ENCODE measurements at regions not wholly inside any gene's neighbourhood (a gene's known extent, or its start where the extent isn't known, plus 50 kb on each side); places are given as distances from the start of the nearest gene placed in this dataset.

GRCh38 chr6:164322533-164322932 lies 908.0 kb downstream of the QKI start:
- H3F3A ChIP-seq (ENCODE audit: insufficient read depth, low read length): no peaks in the 10 kb centered on the region
- H3K27ac ChIP-seq (ENCODE audit: low read length): no peak overlapping the region
- no peak for TF ChIP-seq EZH2phosphoT487 (IDR thresholded peaks at IDR 0.05; ENCODE audit: low read length)
- no peak for TF ChIP-seq CTCF (IDR thresholded peaks at IDR 0.05; ENCODE audit: low read length)
- TF ChIP-seq EZH2 (optimal IDR thresholded peaks at IDR 0.05; ENCODE audit: low read depth, low read length): no peak
- DNase-seq: no peak
- no peak overlapping the region for H3K4me2 ChIP-seq (ENCODE audit: low read depth, low read length)
- no peaks in the 10 kb centered on the region for H3K36me3 ChIP-seq (replicated peaks; ENCODE audit: insufficient read depth, low read length)
- H3K4me1 ChIP-seq (ENCODE audit: low read length): no peaks in the 10 kb centered on the region
- H3K79me2 ChIP-seq (ENCODE audit: low read length): no peaks in the 10 kb centered on the region
- H3K9ac ChIP-seq (ENCODE audit: low read length): no peak overlapping the region
- no peak overlapping the region for H3K4me3 ChIP-seq (ENCODE audit: low read length)
- H3K9me2 ChIP-seq (replicated peaks; ENCODE audit: insufficient read depth, low read length): no peaks in the 10 kb centered on the region
- H3K27me3 ChIP-seq (replicated peaks; ENCODE audit: insufficient read depth, low read length): no peaks in the 10 kb centered on the region
- H3K9me3 ChIP-seq (replicated peaks; ENCODE audit: insufficient read depth, low read length): no peaks in the 10 kb centered on the region
- no peaks in the 10 kb centered on the region for H4K20me1 ChIP-seq (ENCODE audit: insufficient read depth, low read length)
- H2AFZ ChIP-seq (ENCODE audit: low read length): no peak overlapping the region

GRCh38 chr6:164321297-164321696 lies 906.8 kb downstream of the QKI start:
- H3K9me3 ChIP-seq (replicated peaks; ENCODE audit: insufficient read depth, low read length): no peaks in the 10 kb centered on the region
- H4K20me1 ChIP-seq (ENCODE audit: insufficient read depth, low read length): no peaks in the 10 kb centered on the region
- H3K9me2 ChIP-seq (replicated peaks; ENCODE audit: insufficient read depth, low read length): no peaks in the 10 kb centered on the region
- no peaks in the 10 kb centered on the region for H3K4me1 ChIP-seq (ENCODE audit: low read length)
- no peak overlapping the region for H3K4me2 ChIP-seq (ENCODE audit: low read depth, low read length)
- no peak overlapping the region for H2AFZ ChIP-seq (ENCODE audit: low read length)
- H3K27me3 ChIP-seq (replicated peaks; ENCODE audit: insufficient read depth, low read length): no peaks in the 10 kb centered on the region
- no peak for TF ChIP-seq EZH2 (optimal IDR thresholded peaks at IDR 0.05; ENCODE audit: low read depth, low read length)
- no peak for TF ChIP-seq EZH2phosphoT487 (IDR thresholded peaks at IDR 0.05; ENCODE audit: low read length)
- no peak for TF ChIP-seq CTCF (IDR thresholded peaks at IDR 0.05; ENCODE audit: low read length)
- H3K4me3 ChIP-seq (ENCODE audit: low read length): no peak overlapping the region
- no peaks in the 10 kb centered on the region for H3F3A ChIP-seq (ENCODE audit: insufficient read depth, low read length)
- H3K79me2 ChIP-seq (ENCODE audit: low read length): no peaks in the 10 kb centered on the region
- H3K9ac ChIP-seq (ENCODE audit: low read length): no peak overlapping the region
- no peak for DNase-seq
- no peak overlapping the region for H3K27ac ChIP-seq (ENCODE audit: low read length)
- H3K36me3 ChIP-seq (replicated peaks; ENCODE audit: insufficient read depth, low read length): no peaks in the 10 kb centered on the region

GRCh38 chr6:164315376-164315775 lies 900.9 kb downstream of the QKI start:
- Histone ChIP-seq H3K27ac (ENCODE audit: low read length) (no peak overlapping the region), H3K79me2 (ENCODE audit: low read length) (no peaks in the 10 kb centered on the region), H3K4me1 (ENCODE audit: low read length) (no peaks in the 10 kb centered on the region), H3K4me3 (ENCODE audit: low read length) (no peak overlapping the region), H3K36me3 (replicated peaks; ENCODE audit: insufficient read depth, low read length) (no peaks in the 10 kb centered on the region), H3K27me3 (replicated peaks; ENCODE audit: insufficient read depth, low read length) (no peaks in the 10 kb centered on the region), H3K9me3 (replicated peaks; ENCODE audit: insufficient read depth, low read length) (no peaks in the 10 kb centered on the region), H3K9me2 (replicated peaks; ENCODE audit: insufficient read depth, low read length) (no peaks in the 10 kb centered on the region), H3K4me2 (ENCODE audit: low read depth, low read length) (no peak overlapping the region), H2AFZ (ENCODE audit: low read length) (no peak overlapping the region), H4K20me1 (ENCODE audit: insufficient read depth, low read length) (no peaks in the 10 kb centered on the region), H3F3A (ENCODE audit: insufficient read depth, low read length) (no peaks in the 10 kb centered on the region), H3K9ac (ENCODE audit: low read length) (no peak overlapping the region)
- no peak for TF ChIP-seq EZH2 (optimal IDR thresholded peaks at IDR 0.05; ENCODE audit: low read depth, low read length)
- no peak for TF ChIP-seq EZH2phosphoT487 (IDR thresholded peaks at IDR 0.05; ENCODE audit: low read length)
- DNase-seq: no peak

GRCh38 chr6:164308339-164308738 lies 893.8 kb downstream of the QKI start:
- H3K9me3 ChIP-seq (replicated peaks; ENCODE audit: insufficient read depth, low read length): no peaks in the 10 kb centered on the region
- no peak overlapping the region for H3K27ac ChIP-seq (ENCODE audit: low read length)
- H2AFZ ChIP-seq (ENCODE audit: low read length): no peak overlapping the region
- no peak for DNase-seq
- no peak overlapping the region for H3K9ac ChIP-seq (ENCODE audit: low read length)
- H3K4me2 ChIP-seq (ENCODE audit: low read depth, low read length): no peak overlapping the region
- H3K27me3 ChIP-seq (replicated peaks; ENCODE audit: insufficient read depth, low read length): no peaks in the 10 kb centered on the region
- no peaks in the 10 kb centered on the region for H3F3A ChIP-seq (ENCODE audit: insufficient read depth, low read length)
- H3K4me1 ChIP-seq (ENCODE audit: low read length): no peaks in the 10 kb centered on the region
- H3K36me3 ChIP-seq (replicated peaks; ENCODE audit: insufficient read depth, low read length): no peaks in the 10 kb centered on the region
- no peak for TF ChIP-seq EZH2 (optimal IDR thresholded peaks at IDR 0.05; ENCODE audit: low read depth, low read length)
- no peak for TF ChIP-seq EZH2phosphoT487 (IDR thresholded peaks at IDR 0.05; ENCODE audit: low read length)
- TF ChIP-seq CTCF (IDR thresholded peaks at IDR 0.05; ENCODE audit: low read length): no peak
- no peak overlapping the region for H3K4me3 ChIP-seq (ENCODE audit: low read length)
- no peaks in the 10 kb centered on the region for H4K20me1 ChIP-seq (ENCODE audit: insufficient read depth, low read length)
- no peaks in the 10 kb centered on the region for H3K79me2 ChIP-seq (ENCODE audit: low read length)
- H3K9me2 ChIP-seq (replicated peaks; ENCODE audit: insufficient read depth, low read length): no peaks in the 10 kb centered on the region

Data from MM.1S (cell line).